Lung (tissue), 11 donors: ENCODE measurements at regions not wholly inside any gene's neighbourhood (a gene's known extent, or its start where the extent isn't known, plus 50 kb on each side); places are given as distances from the start of the nearest gene placed in this dataset.
A peak's percentile ranks its signal among the peaks of the same experiment; 100 is the strongest.
"Not testable (repeated sequence)": the region's sequence is repeated elsewhere in the genome, so short reads cannot be mapped to it uniquely, and the experiment has no call there.

Source experiments
- ATAC-seq: fragments of 200-7000 bp; cut with Tn5 transposase; one replicate; pipeline ENCODE4 v1.9.1; 2020; ENCODE audit warnings: moderate number of reproducible peaks; ENCODE audit not compliant: insufficient read depth, low FRiP score
- DNase-seq, 3 donors: peaks; one replicate each; pipeline ENCODE4 v3.0.0-alpha.2; 2013 to 2017
- H3K27ac ChIP-seq, 2 donors: one replicate each; pipeline ENCODE4 v1.5.1; 2013; ENCODE audit warnings: mild to moderate bottlenecking in 2 of 2, moderate library complexity in 2 of 2, control low read depth in 1 of 2, inconsistent platforms in 1 of 2, low read depth in 1 of 2, low read length in 1 of 2
- H3K27me3 ChIP-seq, 3 donors: one replicate each; pipeline ENCODE4 v1.5.1; 2013; ENCODE audit warnings: low read length in 2 of 3; ENCODE audit not compliant: control insufficient read depth in 3 of 3, insufficient read depth in 3 of 3
- H3K36me3 ChIP-seq, 4 donors: one replicate each; pipeline ENCODE4 v1.5.1; 2013; ENCODE audit warnings: low read length in 4 of 4, mild to moderate bottlenecking in 1 of 4, moderate library complexity in 1 of 4; ENCODE audit not compliant: control insufficient read depth in 4 of 4, insufficient read depth in 4 of 4
- H3K4me1 ChIP-seq, 5 donors: one replicate each; pipeline ENCODE4 v1.5.1; 2013; ENCODE audit warnings: low read length in 5 of 5, mild to moderate bottlenecking in 2 of 5, moderate library complexity in 1 of 5; ENCODE audit not compliant: control insufficient read depth in 5 of 5, insufficient read depth in 5 of 5
- H3K4me3 ChIP-seq: one replicate; pipeline ENCODE4 v1.5.1; 2013; ENCODE audit warnings: mild to moderate bottlenecking, control low read depth, moderate library complexity
- H3K9ac ChIP-seq, 2 donors: one replicate each; pipeline ENCODE4 v1.5.1; 2013; ENCODE audit warnings: low read length in 2 of 2, control low read depth in 1 of 2; ENCODE audit not compliant: insufficient read depth in 1 of 2
- H3K9me3 ChIP-seq, 4 donors: one replicate each; pipeline ENCODE4 v1.5.1; 2013; ENCODE audit warnings: low read length in 3 of 4, mild to moderate bottlenecking in 1 of 4, moderate library complexity in 1 of 4; ENCODE audit not compliant: control insufficient read depth in 4 of 4, insufficient read depth in 3 of 4
- WGBS, 2 donors: extraction: QIAGEN DNeasy Blood & Tissue Kit; methylation state at CpG; one replicate each; pipeline ENCODE4 v1.1.7; 2013; 5-methylcytosine and 5-hydroxymethylcytosine counted together
- TF ChIP-seq, protein P1 (sequence below): IDR thresholded peaks from 2 replicates; pipeline ENCODE4 v1.5.1; 2012; ENCODE audit warnings: mild to moderate bottlenecking; ENCODE audit errors: control extremely low read depth, extremely low read depth
- donor health status: control.
- donor health status: control.
- donor health status: Bipolar disorder and iron deficiency.
- donor health status: healthy.
- donor health status: DM: yes; HTN: yes; CAD: no.

DNA sequence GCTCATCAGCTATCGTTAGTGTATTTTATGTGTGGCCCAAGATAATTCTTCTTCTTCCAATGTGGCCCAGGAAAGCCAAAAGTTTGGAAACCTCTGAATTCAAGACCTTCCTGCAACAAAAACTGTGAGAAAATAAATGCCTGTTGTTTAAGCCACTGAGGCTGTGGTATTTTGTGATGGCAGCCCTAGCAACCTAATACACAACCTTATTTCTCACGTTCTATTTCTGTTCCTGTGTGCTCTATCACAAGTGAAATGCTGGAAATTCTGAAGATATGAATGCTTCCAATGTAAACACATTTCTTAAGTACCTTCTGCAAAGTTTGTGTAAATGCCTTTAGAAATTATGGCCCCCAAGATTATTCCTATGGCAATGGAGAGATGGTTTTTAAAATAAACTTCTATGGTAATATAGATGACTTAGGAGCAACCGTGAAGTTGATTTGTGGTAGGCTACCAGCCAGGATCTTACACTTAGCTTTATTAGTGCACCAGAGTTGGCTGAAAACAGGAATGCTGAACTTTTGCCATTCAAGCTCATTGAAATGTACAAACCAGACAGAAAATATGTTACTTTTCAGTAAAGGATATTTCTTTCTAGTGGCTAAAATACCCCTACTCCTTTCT is 148.0 kb downstream of the USP46 start:
- Histone ChIP-seq H3K27ac (peak overlapping the region in 1 of 2 donors; percentile 29), H3K4me3 (no peak overlapping the region), H3K9ac (no peak overlapping the region), H3K27me3 (no peaks in the 10 kb centered on the region), H3K4me1 (peaks cover 0 to 13% (median 0%) of the 10 kb centered on the region in 5 donors), H3K36me3 (no peaks in the 10 kb centered on the region), H3K9me3 (no peaks in the 10 kb centered on the region)
- 50 to 76% methylated on average over 3 of the region's 3 CpGs for WGBS, 2 donors
- no peak for ATAC-seq
- peak in 2 of 3 donors; percentile 7 to 13 for DNase-seq
- TF ChIP-seq, protein P1, sequence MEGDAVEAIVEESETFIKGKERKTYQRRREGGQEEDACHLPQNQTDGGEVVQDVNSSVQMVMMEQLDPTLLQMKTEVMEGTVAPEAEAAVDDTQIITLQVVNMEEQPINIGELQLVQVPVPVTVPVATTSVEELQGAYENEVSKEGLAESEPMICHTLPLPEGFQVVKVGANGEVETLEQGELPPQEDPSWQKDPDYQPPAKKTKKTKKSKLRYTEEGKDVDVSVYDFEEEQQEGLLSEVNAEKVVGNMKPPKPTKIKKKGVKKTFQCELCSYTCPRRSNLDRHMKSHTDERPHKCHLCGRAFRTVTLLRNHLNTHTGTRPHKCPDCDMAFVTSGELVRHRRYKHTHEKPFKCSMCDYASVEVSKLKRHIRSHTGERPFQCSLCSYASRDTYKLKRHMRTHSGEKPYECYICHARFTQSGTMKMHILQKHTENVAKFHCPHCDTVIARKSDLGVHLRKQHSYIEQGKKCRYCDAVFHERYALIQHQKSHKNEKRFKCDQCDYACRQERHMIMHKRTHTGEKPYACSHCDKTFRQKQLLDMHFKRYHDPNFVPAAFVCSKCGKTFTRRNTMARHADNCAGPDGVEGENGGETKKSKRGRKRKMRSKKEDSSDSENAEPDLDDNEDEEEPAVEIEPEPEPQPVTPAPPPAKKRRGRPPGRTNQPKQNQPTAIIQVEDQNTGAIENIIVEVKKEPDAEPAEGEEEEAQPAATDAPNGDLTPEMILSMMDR, result no peak

DNA sequence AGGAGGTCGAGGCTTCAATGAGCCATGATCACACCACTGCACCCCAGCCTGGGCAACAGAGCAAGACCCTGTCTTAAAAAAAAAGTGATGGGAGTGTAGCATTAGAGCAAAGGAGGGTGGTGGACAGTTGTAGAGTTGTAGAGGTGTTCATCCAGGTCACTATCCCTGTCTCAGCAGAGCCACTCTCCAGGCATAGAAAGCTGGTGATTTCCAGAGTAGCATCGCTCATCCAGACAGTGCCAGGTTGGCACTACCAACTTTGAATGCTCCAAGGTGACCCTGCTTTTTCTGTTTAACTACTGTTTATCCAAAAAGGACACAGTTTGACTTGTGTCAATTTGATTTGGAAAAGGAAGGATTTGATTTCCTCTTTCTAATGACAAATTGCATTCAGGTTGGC is 147.3 kb downstream of the USP46 start:
- TF ChIP-seq, protein P1, result no peak
- 88 to 94% methylated on average over 2 of the region's 2 CpGs for WGBS, 2 donors
- ATAC-seq, result no peak

DNA sequence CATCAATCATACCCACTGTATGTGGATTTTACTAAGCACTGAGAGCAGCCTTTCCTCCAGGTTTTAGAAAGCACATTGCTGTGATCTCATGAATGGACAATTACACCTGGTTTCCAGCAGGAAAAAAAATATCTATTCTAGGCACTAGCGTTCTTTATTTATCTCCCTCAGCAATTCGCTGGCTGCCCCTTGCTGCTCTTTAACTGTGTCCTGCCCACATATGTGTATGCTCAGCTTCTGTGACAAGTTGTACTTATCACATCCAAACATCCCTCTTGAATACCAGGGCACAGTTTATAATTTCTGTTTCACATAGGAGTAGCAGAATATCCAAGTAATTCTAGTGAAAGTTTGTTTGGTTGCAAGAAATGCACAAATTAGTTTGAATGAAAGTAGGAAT is 146.8 kb downstream of the USP46 start:
- no peaks in the 10 kb centered on the region for H3K36me3 ChIP-seq
- no peaks in the 10 kb centered on the region for H3K27me3 ChIP-seq
- no peak overlapping the region for H3K4me3 ChIP-seq
- H3K27ac ChIP-seq, result peak overlapping the region in 1 of 2 donors; percentile 30
- DNase-seq (no peak), ATAC-seq (no peak)
- 46 to 59% methylated on average over 2 of the region's 2 CpGs for WGBS, 2 donors
- peaks cover 0 to 13% (median 0%) of the 10 kb centered on the region in 5 donors for H3K4me1 ChIP-seq
- TF ChIP-seq, protein P1, result no peak
- H3K9ac ChIP-seq, result no peak overlapping the region
- no peaks in the 10 kb centered on the region for H3K9me3 ChIP-seq

More for the DNA sequence above, 147.3 kb downstream of the USP46 start:
- no peak for DNase-seq
- Histone ChIP-seq H3K9me3 (no peaks in the 10 kb centered on the region), H3K4me3 (no peak overlapping the region), H3K27ac (peak overlapping the region in 1 of 2 donors; percentile 30), H3K4me1 (peaks cover 0 to 13% (median 0%) of the 10 kb centered on the region in 5 donors), H3K36me3 (no peaks in the 10 kb centered on the region), H3K27me3 (no peaks in the 10 kb centered on the region), H3K9ac (no peak overlapping the region)

GRCh38 chr4:52522093-52522492 is 137.0 kb downstream of the USP46 start:
- WGBS, 2 donors, result 69 to 79% methylated on average over 6 of the region's 6 CpGs
- ATAC-seq, H3K27me3 ChIP-seq, H3K9me3 ChIP-seq, H3K36me3 ChIP-seq, H3K9ac ChIP-seq, DNase-seq, H3K27ac ChIP-seq, H3K4me1 ChIP-seq, H3K4me3 ChIP-seq: not testable (repeated sequence)
